H1 (cell line): ENCODE measurements at regions not wholly inside any gene's neighbourhood (a gene's known extent, or its start where the extent isn't known, plus 50 kb on each side); places are given as distances from the start of the nearest gene placed in this dataset.

Source experiments
- CTCF ChIA-PET: fragments of 300-600 bp; sonication (Branson Sonifier 250); formaldehyde crosslinking; loops from one replicate; lab custom pipeline; 2021; ENCODE audit not compliant: partially characterized antibody; lab: Charles Lee
- POLR2A ChIA-PET: fragments of 300-600 bp; sonication (Branson Sonifier 250); formaldehyde crosslinking; loops from one replicate; lab custom pipeline; 2021; ENCODE audit warnings: inconsistent platforms; ENCODE audit not compliant: partially characterized antibody; lab: Charles Lee
- DNase-seq, 2 experiments: peaks; one replicate each; pipeline versions ENCODE4 v3.0.0 to v3.0.0-alpha.2; 2010 to 2022; ENCODE audit warnings: low spot score in 2 of 2, low read depth in 1 of 2, mixed read lengths in 1 of 2
- FAIRE-seq: peaks from 2 replicates; lab custom pipeline; 2011; peaks lifted over from hg19 to GRCh38; lab: Jason Lieb, UNC
- H2AFZ ChIP-seq: 2 replicates; pipeline ENCODE4 v1.8.1; 2012; ENCODE audit warnings: low read length, inconsistent platforms
- H2AK5ac ChIP-seq: 2 replicates; pipeline ENCODE4 v1.6.1; 2013; ENCODE audit warnings: low read depth, low read length
- H2BK120ac ChIP-seq: replicated peaks from 2 replicates; pipeline ENCODE3; 2013; ENCODE audit warnings: low read depth, low read length, inconsistent platforms
- H2BK12ac ChIP-seq: 2 replicates; pipeline ENCODE4 v1.6.1; 2013; ENCODE audit warnings: low read depth, low read length
- H2BK15ac ChIP-seq: 2 replicates; pipeline ENCODE4 v1.6.1; 2013; ENCODE audit warnings: low read length
- H2BK20ac ChIP-seq: 2 replicates; pipeline ENCODE4 v1.6.1; 2013; ENCODE audit warnings: low read length
- H2BK5ac ChIP-seq: 2 replicates; pipeline ENCODE4 v1.6.1; 2013; ENCODE audit warnings: low read depth, low read length
- H3K14ac ChIP-seq: 2 replicates; pipeline ENCODE4 v1.6.1; 2013; ENCODE audit warnings: inconsistent platforms; ENCODE audit not compliant: insufficient read length
- H3K18ac ChIP-seq: 2 replicates; pipeline ENCODE4 v1.6.1; 2013; ENCODE audit warnings: low read length; ENCODE audit errors: extremely low read depth
- H3K23ac ChIP-seq: 2 replicates; pipeline ENCODE4 v1.6.1; 2013; ENCODE audit warnings: inconsistent platforms; ENCODE audit not compliant: insufficient read length
- H3K23me2 ChIP-seq: 2 replicates; pipeline ENCODE4 v1.6.1; 2013; ENCODE audit warnings: low read depth, low read length
- H3K27ac ChIP-seq: 2 replicates; pipeline ENCODE4 v1.6.1; 2011; ENCODE audit warnings: low read depth, low read length, inconsistent platforms
- H3K27me3 ChIP-seq, 4 experiments: replicated peaks in 1 of 4; 1 replicate in 1 of 4; 2 replicates in 3 of 4; pipeline versions ENCODE4 v1.6.1 to v1.8.1; 2011 to 2013; ENCODE audit warnings: low read length in 3 of 4, mild to moderate bottlenecking in 3 of 4, inconsistent platforms in 2 of 4, mixed read lengths in 2 of 4, moderate library complexity in 1 of 4; ENCODE audit not compliant: control insufficient read depth in 3 of 4, insufficient read depth in 3 of 4; ENCODE audit errors: extremely low read depth in 1 of 4
- H3K36me3 ChIP-seq, 4 experiments: 2 replicates each; pipeline versions ENCODE4 v1.6.1 to v1.8.1; 2011 to 2013; ENCODE audit warnings: mild to moderate bottlenecking in 4 of 4, low read length in 3 of 4, moderate library complexity in 2 of 4, control low read depth in 1 of 4, inconsistent platforms in 1 of 4; ENCODE audit not compliant: insufficient read depth in 4 of 4, control insufficient read depth in 2 of 4
- H3K4ac ChIP-seq: replicated peaks from 2 replicates; pipeline ENCODE3; 2013; ENCODE audit warnings: low read length, low read depth, mixed read lengths, inconsistent platforms; ENCODE audit not compliant: insufficient read length
- H3K4me1 ChIP-seq, 4 experiments: replicated peaks in 1 of 4; 1 replicate in 1 of 4; 2 replicates in 3 of 4; pipeline versions ENCODE4 v1.6.1 to v1.8.1; 2011 to 2013; ENCODE audit warnings: low read length in 3 of 4, inconsistent platforms in 2 of 4, mixed read lengths in 1 of 4; ENCODE audit not compliant: insufficient read depth in 4 of 4, control insufficient read depth in 3 of 4
- H3K4me2 ChIP-seq, 2 experiments: 2 replicates each; pipeline versions ENCODE4 v1.6.1 to v1.8.1; 2011 to 2013; ENCODE audit warnings: low read depth in 2 of 2, low read length in 2 of 2, control low read depth in 1 of 2, inconsistent platforms in 1 of 2, mild to moderate bottlenecking in 1 of 2; ENCODE audit not compliant: insufficient read depth in 1 of 2
- H3K4me3 ChIP-seq, 4 experiments: fragments of 200-600, 300-600 bp in 1 of 4; sonication (generic), shearing (Covaris generic), sonication (Bioruptor Twin) in 1 of 4; 2 replicates each; pipeline versions ENCODE4 v1.5.1 to v1.8.1; 2011 to 2016; ENCODE audit warnings: low read length in 4 of 4, low read depth in 3 of 4, control low read depth in 2 of 4, inconsistent platforms in 2 of 4, mild to moderate bottlenecking in 2 of 4, mixed read lengths in 1 of 4, moderate library complexity in 1 of 4; ENCODE audit not compliant: insufficient read depth in 2 of 4; ENCODE audit errors: extremely low read depth in 1 of 4
- H3K56ac ChIP-seq: replicated peaks from 2 replicates; pipeline ENCODE3; 2013; ENCODE audit warnings: low read depth, mild to moderate bottlenecking, mixed read lengths, low read length, inconsistent platforms; ENCODE audit not compliant: insufficient read length
- H3K79me1 ChIP-seq: 2 replicates; pipeline ENCODE4 v1.6.1; 2013; ENCODE audit warnings: low read depth, low read length, control low read depth
- H3K79me2 ChIP-seq, 2 experiments: 2 replicates each; pipeline versions ENCODE4 v1.6.1 to v1.8.1; 2012 to 2013; ENCODE audit warnings: low read length in 2 of 2, mild to moderate bottlenecking in 2 of 2, inconsistent platforms in 1 of 2; ENCODE audit not compliant: insufficient read depth in 2 of 2, control insufficient read depth in 1 of 2
- H3K9ac ChIP-seq, 4 experiments: replicated peaks in 1 of 4; 1 replicate in 1 of 4; 2 replicates in 3 of 4; pipeline versions ENCODE4 v1.6.1 to v1.8.1; 2011 to 2013; ENCODE audit warnings: low read depth in 3 of 4, low read length in 3 of 4, control low read depth in 2 of 4, mild to moderate bottlenecking in 2 of 4, moderate library complexity in 2 of 4, inconsistent platforms in 1 of 4; ENCODE audit errors: extremely low read depth in 1 of 4
- H3K9me3 ChIP-seq, 2 experiments: 2 replicates each; pipeline versions ENCODE4 v1.6.1 to v1.8.1; 2012 to 2013; ENCODE audit warnings: mild to moderate bottlenecking in 2 of 2, moderate library complexity in 2 of 2, control low read depth in 1 of 2, inconsistent platforms in 1 of 2, low read depth in 1 of 2, low read length in 1 of 2, mixed read lengths in 1 of 2; ENCODE audit not compliant: insufficient read depth in 2 of 2
- H4K20me1 ChIP-seq, 2 experiments: replicated peaks in 1 of 2; 2 replicates each; pipeline versions ENCODE3 to v1.8.1; 2011 to 2013; ENCODE audit warnings: inconsistent platforms in 2 of 2, low read length in 2 of 2, mild to moderate bottlenecking in 1 of 2; ENCODE audit not compliant: insufficient read depth in 2 of 2, control insufficient read depth in 1 of 2
- H4K5ac ChIP-seq: 2 replicates; pipeline ENCODE4 v1.6.1; 2013; ENCODE audit warnings: low read length, low read depth, mixed read lengths, inconsistent platforms; ENCODE audit not compliant: insufficient read length
- H4K8ac ChIP-seq: 2 replicates; pipeline ENCODE4 v1.8.0; 2013; ENCODE audit warnings: mild to moderate bottlenecking, moderate library complexity, low read length, inconsistent platforms; ENCODE audit not compliant: insufficient read depth; ENCODE audit errors: extremely low read depth
- H4K91ac ChIP-seq: replicated peaks from 2 replicates; pipeline ENCODE3; 2013; ENCODE audit warnings: low read length, mixed read lengths, inconsistent platforms; ENCODE audit not compliant: insufficient read length
- EGR1 ChIP-seq: IDR thresholded peaks from 2 replicates; pipeline ENCODE4 v1.6.1; 2011; ENCODE audit warnings: low read depth, low read length, borderline replicate concordance
- GABPA ChIP-seq: IDR thresholded peaks from 2 replicates; pipeline ENCODE4 v1.6.1; 2011; ENCODE audit warnings: mild to moderate bottlenecking, low read length, moderate library complexity, borderline replicate concordance; ENCODE audit not compliant: insufficient read depth
- GTF2F1 ChIP-seq: IDR thresholded peaks from 2 replicates; pipeline ENCODE4 v1.6.1; 2012; ENCODE audit warnings: low read depth, low read length, improper control_type of control experiment, borderline replicate concordance
- JUND ChIP-seq: IDR thresholded peaks from 2 replicates; pipeline ENCODE4 v1.6.1; 2011; ENCODE audit warnings: mild to moderate bottlenecking, improper control_type of control experiment, low read length
- KDM4A ChIP-seq: IDR thresholded peaks from one replicate; pipeline ENCODE4 v1.7.1; 2012; ENCODE audit warnings: low read depth, mild to moderate bottlenecking, moderate library complexity, low read length, inconsistent platforms; ENCODE audit not compliant: severe bottlenecking
- NANOG ChIP-seq: IDR thresholded peaks from 2 replicates; pipeline ENCODE4 v1.6.1; 2011; ENCODE audit warnings: low read length, low read depth, mild to moderate bottlenecking, inconsistent platforms; ENCODE audit not compliant: insufficient read depth, poor library complexity, severe bottlenecking
- NRF1 ChIP-seq: IDR thresholded peaks from 2 replicates; pipeline ENCODE4 v1.6.1; 2011; ENCODE audit warnings: mild to moderate bottlenecking, low read depth, low read length, improper control_type of control experiment
- POU5F1 ChIP-seq: IDR thresholded peaks from 2 replicates; pipeline ENCODE4 v1.6.1; 2011; ENCODE audit warnings: low read depth, mild to moderate bottlenecking, low read length, moderate library complexity
- SIX5 ChIP-seq: IDR thresholded peaks from 2 replicates; pipeline ENCODE4 v1.6.1; 2011; ENCODE audit warnings: mild to moderate bottlenecking, low read depth, low read length
- SP2 ChIP-seq: IDR thresholded peaks from 2 replicates; pipeline ENCODE4 v1.6.1; 2012; ENCODE audit warnings: mild to moderate bottlenecking, low read length, inconsistent platforms
- SP4 ChIP-seq: IDR thresholded peaks from 2 replicates; pipeline ENCODE4 v1.6.1; 2012; ENCODE audit warnings: low read length, inconsistent platforms
- TAF1 ChIP-seq: IDR thresholded peaks from 2 replicates; pipeline ENCODE4 v1.6.1; 2011; ENCODE audit warnings: mild to moderate bottlenecking, low read depth, low read length
- TCF12 ChIP-seq: IDR thresholded peaks from 2 replicates; pipeline ENCODE4 v1.6.1; 2011; ENCODE audit warnings: low read depth, mild to moderate bottlenecking, low read length
- TEAD4 ChIP-seq: IDR thresholded peaks from 2 replicates; pipeline ENCODE4 v1.6.1; 2012; ENCODE audit warnings: low read depth, low read length, inconsistent platforms, mixed read lengths
- WGBS, 2 experiments: shearing (Covaris generic) in 1 of 2; methylation state at CpG; one replicate each; pipeline versions ENCODE4 v1.1.6 to v1.1.7; 2013 to 2015; ENCODE audit warnings: low lambda C conversion rate in 2 of 2, mixed read lengths in 2 of 2, inconsistent platforms in 1 of 2, low coverage in 1 of 2, missing lambda C conversion rate in 1 of 2; ENCODE audit not compliant: insufficient replicate concordance in 2 of 2, insufficient coverage in 1 of 2, insufficient read length in 1 of 2; ENCODE audit errors: extremely low coverage in 1 of 2, missing lambda C conversion rate in 1 of 2; 5-methylcytosine and 5-hydroxymethylcytosine counted together
- TF ChIP-seq, protein P1 (sequence below): IDR thresholded peaks from 2 replicates; pipeline ENCODE4 v1.6.1; 2012; ENCODE audit warnings: inconsistent platforms

DNA sequence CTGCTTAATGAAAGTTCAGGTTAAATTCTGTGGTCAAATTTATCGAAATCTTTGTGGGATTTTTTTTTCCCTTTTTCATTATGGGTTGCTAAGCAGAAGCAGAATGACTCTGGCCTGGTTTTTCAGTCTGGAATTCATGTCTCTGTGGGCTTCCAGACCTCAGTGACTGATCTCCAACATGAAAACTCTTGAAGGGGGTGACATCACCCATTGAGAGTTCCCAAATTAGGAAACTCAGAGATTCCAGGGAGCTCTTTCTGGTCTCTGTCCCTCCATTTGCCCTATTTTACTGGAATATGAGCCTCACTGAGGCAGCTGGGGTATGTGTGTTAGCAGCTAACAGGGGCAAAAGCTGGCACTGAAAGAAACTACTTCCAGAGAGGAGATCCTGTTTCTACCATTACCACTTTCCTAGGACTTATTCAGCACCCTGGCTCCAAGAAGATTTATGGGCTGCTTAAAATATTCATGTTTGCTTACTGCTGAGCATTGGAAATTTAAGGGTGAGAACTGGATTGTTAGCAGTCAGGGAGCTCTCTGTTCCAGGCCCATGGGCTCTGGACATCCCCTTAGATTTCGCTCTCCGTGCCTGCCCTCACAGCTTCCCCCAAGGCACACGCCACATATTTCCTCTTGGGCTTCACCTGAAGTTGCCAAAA is 203.4 kb upstream of the SPAG17 start:
- no peak overlapping the region for H2BK12ac ChIP-seq
- peak overlapping the region; percentile 50; the same call in 1 of the 2 replicates for H2AFZ ChIP-seq
- no peak for FAIRE-seq
- TF ChIP-seq POU5F1 (no peak), KDM4A (no peak), SIX5 (no peak), SP2 (no peak), JUND (no peak), TCF12 (no peak), GTF2F1 (no peak), GABPA (no peak), TAF1 (no peak), TEAD4 (no peak), EGR1 (no peak), NRF1 (no peak), NANOG (no peak), SP4 (no peak)
- TF ChIP-seq, protein P1, sequence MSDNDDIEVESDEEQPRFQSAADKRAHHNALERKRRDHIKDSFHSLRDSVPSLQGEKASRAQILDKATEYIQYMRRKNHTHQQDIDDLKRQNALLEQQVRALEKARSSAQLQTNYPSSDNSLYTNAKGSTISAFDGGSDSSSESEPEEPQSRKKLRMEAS, result no peak

More for the DNA sequence above, 203.4 kb upstream of the SPAG17 start:
- no peak overlapping the region for H2BK120ac ChIP-seq
- 97% methylated on average over 4 of the region's 4 CpGs; no CpG with 5 or more reads in 1 of the 2 experiments for WGBS, 2 experiments
- H3K9me3 ChIP-seq, result no peaks in the 10 kb centered on the region
- no peak overlapping the region for H3K18ac ChIP-seq
- no peak overlapping the region for H2AK5ac ChIP-seq
- no peak overlapping the region for H4K91ac ChIP-seq
- H4K20me1 ChIP-seq, result no peaks in the 10 kb centered on the region
- H3K36me3 ChIP-seq, result no peaks in the 10 kb centered on the region
- H4K8ac ChIP-seq, result no peak overlapping the region
- H3K4me1 ChIP-seq, result no peaks in the 10 kb centered on the region
- no peak for DNase-seq
- H3K4me2 ChIP-seq, result no peak overlapping the region
- H3K23me2 ChIP-seq, result no peaks in the 10 kb centered on the region
- H3K14ac ChIP-seq, result no peak overlapping the region
- POLR2A ChIA-PET, result no interaction called here
- no peak overlapping the region for H3K23ac ChIP-seq
- H3K4ac ChIP-seq, result no peak overlapping the region
- no peak overlapping the region for H2BK20ac ChIP-seq
- H4K5ac ChIP-seq, result no peak overlapping the region
- no peaks in the 10 kb centered on the region for H3K79me1 ChIP-seq
- no peaks in the 10 kb centered on the region for H3K79me2 ChIP-seq
- H3K56ac ChIP-seq, result no peak overlapping the region
- no peaks in the 10 kb centered on the region for H3K27me3 ChIP-seq
- H3K9ac ChIP-seq, result no peak overlapping the region
- no peak overlapping the region for H2BK15ac ChIP-seq
- H2BK5ac ChIP-seq, result no peak overlapping the region
- no peak overlapping the region for H3K4me3 ChIP-seq
- CTCF ChIA-PET, result no interaction called here
- no peak overlapping the region for H3K27ac ChIP-seq
